Heart right ventricle (tissue), 16 donors: ENCODE measurements at regions not wholly inside any gene's neighbourhood (a gene's known extent, or its start where the extent isn't known, plus 50 kb on each side); places are given as distances from the start of the nearest gene placed in this dataset.

Experiments used
- ATAC-seq, 8 donors: fragments of 200-7000 bp; cut with Tn5 transposase; one replicate each; pipeline ENCODE4 v1.9.1; 2020; ENCODE audit warnings: mild to moderate bottlenecking in 8 of 8, moderate library complexity in 8 of 8, moderate number of reproducible peaks in 1 of 8
- DNase-seq, 2 donors: peaks; one replicate each; pipeline ENCODE4 v3.0.0-alpha.2; 2020
- H3K27ac ChIP-seq, 10 donors: fragments of 200-600 bp; sonication (generic) in 2 of 10; one replicate each; pipeline versions ENCODE4 v1.5.0 to v1.8.0; 2020 to 2022; ENCODE audit warnings: mild to moderate bottlenecking in 3 of 10
- H3K27me3 ChIP-seq, 7 donors: fragments of 200-600 bp; one replicate each; pipeline ENCODE4 v1.8.0; 2021 to 2022; ENCODE audit warnings: mild to moderate bottlenecking in 2 of 7
- H3K36me3 ChIP-seq, 9 donors: fragments of 200-600 bp; sonication (generic) in 1 of 9; one replicate each; pipeline versions ENCODE4 v1.5.0 to v1.8.0; 2020 to 2022; ENCODE audit warnings: mild to moderate bottlenecking in 2 of 9
- H3K4me1 ChIP-seq, 9 donors: fragments of 200-600 bp; sonication (generic) in 1 of 9; one replicate each; pipeline versions ENCODE4 v1.5.0 to v1.8.0; 2020 to 2022; ENCODE audit warnings: mild to moderate bottlenecking in 4 of 9
- H3K4me3 ChIP-seq, 10 donors: fragments of 200-600 bp; sonication (generic) in 2 of 10; one replicate each; pipeline versions ENCODE4 v1.5.0 to v1.8.0; 2020 to 2022; ENCODE audit warnings: mild to moderate bottlenecking in 7 of 10, moderate library complexity in 2 of 10
- H3K9me3 ChIP-seq, 11 donors: fragments of 200-600 bp in 10 of 11; sonication (generic) in 2 of 11; one replicate each; pipeline versions ENCODE4 v1.5.0 to v1.8.0; 2013 to 2022; ENCODE audit warnings: mild to moderate bottlenecking in 2 of 11, control low read depth in 1 of 11, moderate library complexity in 1 of 11
- WGBS, 2 donors: extraction: QIAGEN DNeasy Blood & Tissue Kit; methylation state at CpG; one replicate each; pipeline ENCODE4 v1.1.7; 2013; ENCODE audit warnings: inconsistent platforms in 1 of 2; 5-methylcytosine and 5-hydroxymethylcytosine counted together
- intact Hi-C, 10 donors: fragments of 100-400 bp; cut with DNase I; formaldehyde crosslinking; loops; one replicate each; pipeline versions ENCODE4 v1.11.1 to v1.14.2; 2022
- TF ChIP-seq, protein P1 (sequence below), 9 donors: fragments of 200-600 bp; sonication (generic) in 2 of 9; IDR thresholded peaks; one replicate each; pipeline versions ENCODE4 v1.5.0 to v1.8.0; 2021 to 2022; ENCODE audit warnings: antibody characterized with exemption in 9 of 9, mild to moderate bottlenecking in 5 of 9, moderate library complexity in 1 of 9
- donor health status: Arrhythmogenic right ventricular cardiomyopathy.
- donor health status: ischemic (EF 13 %, LVEDD 7.1; RV severe dilation, severe dysfunction).
- donor health status: healthy with polysubstance abuse.
- donor health status: DM: no; HTN: yes; CAD: no.
- donor health status: DM: no; HTN: no; CAD: no.
- donor health status: ischemic (EF 25% LVEDD 6.9; RV normal size, moderate dysfunction).
- donor health status: ischemic (EF 25% LVEDD 5.7; RV mildly dilated, moderate dysfunction).
- donor health status: healthy.
- donor health status: DM: yes; HTN: yes; CAD: no.
- donor health status: Ischemic cardiomyopathy.
- donor health status: ischemic (EF 35%, LVEDD 5.7; RV mildly dilated, moderate dysfunction).
- donor health status: nonischemic (EF 11% LVEDD 7.7; RV severe dilation, severe dysfunction).
- donor health status: DM: yes; HTN: yes; CAD: no.
- donor health status: PGD.
- donor health status: ischemic (EF 29% LVEDD 5.4; RV normal size, mild dysfunction).
- donor health status: nonischemic (EF 23%, LVEDD 6.1; RV moderate dilation, normal function).

DNA sequence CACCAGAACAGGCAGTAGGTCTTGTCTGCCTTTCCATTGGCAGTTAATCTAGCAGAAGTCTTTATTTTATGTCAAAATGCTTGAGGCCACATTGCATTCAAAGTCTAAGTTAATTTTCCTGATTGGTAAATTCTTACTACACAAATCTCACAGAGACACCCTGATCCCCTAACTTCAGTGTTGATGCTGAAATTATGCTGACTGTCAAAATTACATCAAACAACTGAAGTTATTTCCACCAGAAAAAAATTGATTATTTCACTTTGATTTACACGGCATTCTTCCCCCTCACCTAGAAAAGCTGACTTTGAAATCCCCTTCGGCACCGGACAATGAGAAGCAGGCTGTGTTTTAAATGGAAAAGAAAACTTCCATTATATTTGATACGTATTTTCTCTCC, 99.1 kb downstream of the MAF start:
- no peak for DNase-seq
- Histone ChIP-seq H3K27me3 (peaks cover 0 to 4% (median 0%) of the 10 kb centered on the region in 7 donors), H3K4me3 (no peak overlapping the region), H3K27ac (no peak overlapping the region), H3K4me1 (peaks cover 0 to 14% (median 0%) of the 10 kb centered on the region in 9 donors), H3K9me3 (peaks cover 0 to 11% (median 0%) of the 10 kb centered on the region in 11 donors), H3K36me3 (no peaks in the 10 kb centered on the region)
- ATAC-seq: no peak
- TF ChIP-seq, protein P1, sequence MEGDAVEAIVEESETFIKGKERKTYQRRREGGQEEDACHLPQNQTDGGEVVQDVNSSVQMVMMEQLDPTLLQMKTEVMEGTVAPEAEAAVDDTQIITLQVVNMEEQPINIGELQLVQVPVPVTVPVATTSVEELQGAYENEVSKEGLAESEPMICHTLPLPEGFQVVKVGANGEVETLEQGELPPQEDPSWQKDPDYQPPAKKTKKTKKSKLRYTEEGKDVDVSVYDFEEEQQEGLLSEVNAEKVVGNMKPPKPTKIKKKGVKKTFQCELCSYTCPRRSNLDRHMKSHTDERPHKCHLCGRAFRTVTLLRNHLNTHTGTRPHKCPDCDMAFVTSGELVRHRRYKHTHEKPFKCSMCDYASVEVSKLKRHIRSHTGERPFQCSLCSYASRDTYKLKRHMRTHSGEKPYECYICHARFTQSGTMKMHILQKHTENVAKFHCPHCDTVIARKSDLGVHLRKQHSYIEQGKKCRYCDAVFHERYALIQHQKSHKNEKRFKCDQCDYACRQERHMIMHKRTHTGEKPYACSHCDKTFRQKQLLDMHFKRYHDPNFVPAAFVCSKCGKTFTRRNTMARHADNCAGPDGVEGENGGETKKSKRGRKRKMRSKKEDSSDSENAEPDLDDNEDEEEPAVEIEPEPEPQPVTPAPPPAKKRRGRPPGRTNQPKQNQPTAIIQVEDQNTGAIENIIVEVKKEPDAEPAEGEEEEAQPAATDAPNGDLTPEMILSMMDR (IDR thresholded peaks at IDR 0.05): no peak
- 91 to 93% methylated on average over 4 of the region's 4 CpGs for WGBS, 2 donors
- intact Hi-C loops: no loop called here

DNA sequence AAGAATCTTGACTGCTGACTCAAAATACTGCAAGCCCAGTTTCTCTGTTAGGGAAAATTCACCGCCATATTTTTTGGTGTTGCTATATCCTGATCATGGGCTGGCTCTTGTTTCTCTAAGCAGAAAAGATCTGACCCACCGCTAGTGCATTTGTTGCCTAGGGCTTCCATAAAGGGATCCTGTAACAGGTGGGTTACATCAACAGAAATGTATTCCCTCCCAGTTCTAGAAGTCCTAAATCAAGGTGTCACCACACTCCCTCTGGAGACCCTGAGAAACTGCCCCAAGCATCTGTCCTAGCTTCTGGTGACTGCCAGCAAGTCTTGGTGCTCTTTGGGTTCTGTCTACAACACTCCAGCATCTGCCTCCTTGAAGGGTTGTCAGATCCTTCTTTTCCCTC, 99.7 kb downstream of the MAF start:
- ATAC-seq (no peak), DNase-seq (no peak)
- H3K27me3 ChIP-seq: peaks cover 0 to 4% (median 0%) of the 10 kb centered on the region in 7 donors
- intact Hi-C loops: no loop called here
- peaks cover 0 to 17% (median 0%) of the 10 kb centered on the region in 11 donors for H3K9me3 ChIP-seq
- TF ChIP-seq, protein P1 (IDR thresholded peaks at IDR 0.05): no peak
- no peak overlapping the region for H3K4me3 ChIP-seq
- no peak overlapping the region for H3K27ac ChIP-seq
- peaks cover 0 to 14% (median 0%) of the 10 kb centered on the region in 9 donors for H3K4me1 ChIP-seq
- H3K36me3 ChIP-seq: no peaks in the 10 kb centered on the region
- 98% methylated on average over 2 of the region's 2 CpGs for WGBS, 2 donors

DNA sequence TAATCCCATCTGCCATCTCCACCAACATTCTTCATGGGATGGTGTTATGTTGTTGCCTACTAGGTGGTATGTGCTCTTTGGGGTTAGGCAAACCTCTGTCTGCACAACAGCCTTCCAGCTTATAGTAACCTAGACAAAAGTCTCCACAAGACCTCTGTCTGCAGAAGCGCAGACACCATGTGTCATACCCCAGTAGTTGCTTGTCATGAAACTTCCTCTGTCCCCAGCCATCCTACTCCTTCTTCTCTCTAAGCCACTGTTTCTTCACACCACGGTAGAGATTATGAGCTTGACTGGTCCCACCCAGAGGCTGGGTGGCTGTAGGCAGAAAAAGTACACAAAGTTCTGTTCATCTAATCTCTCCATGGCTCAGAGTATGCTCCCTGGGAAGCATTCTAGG, 100.3 kb downstream of the MAF start:
- WGBS, 2 donors: 86 to 87% methylated on average over 2 of the region's 2 CpGs
- Histone ChIP-seq H3K27ac (no peak overlapping the region), H3K4me1 (peaks cover 0 to 14% (median 0%) of the 10 kb centered on the region in 9 donors), H3K9me3 (peaks cover 0 to 20% (median 0%) of the 10 kb centered on the region in 11 donors), H3K36me3 (no peaks in the 10 kb centered on the region), H3K4me3 (no peak overlapping the region), H3K27me3 (peaks cover 0 to 4% (median 0%) of the 10 kb centered on the region in 7 donors)
- ATAC-seq (no peak), DNase-seq (no peak)
- TF ChIP-seq, protein P1 (IDR thresholded peaks at IDR 0.05): no peak
- intact Hi-C loops: no loop called here

DNA sequence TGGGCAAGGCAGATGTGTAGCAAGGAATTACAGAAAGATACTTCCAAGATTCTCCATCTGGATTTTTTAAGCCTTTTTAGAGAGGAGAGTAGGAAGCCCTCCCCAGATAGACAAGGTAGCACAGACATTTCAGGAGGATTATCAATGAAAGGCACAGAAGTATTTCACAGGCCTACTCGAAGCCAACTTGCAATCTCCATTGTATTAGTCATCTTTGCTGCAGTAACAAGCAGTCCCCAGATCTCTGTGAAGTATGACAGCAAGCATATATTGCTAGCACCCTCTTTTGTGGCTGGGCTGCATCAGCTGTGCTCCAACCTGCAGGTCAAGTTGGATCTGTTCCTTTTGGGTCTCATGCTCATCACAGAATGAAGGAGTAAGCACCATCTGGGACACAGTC, 101.6 kb downstream of the MAF start:
- DNase-seq (no peak), ATAC-seq (no peak)
- H3K4me1 ChIP-seq: peaks cover 0 to 14% (median 0%) of the 10 kb centered on the region in 9 donors
- H3K4me3 ChIP-seq: no peak overlapping the region
- H3K36me3 ChIP-seq: no peaks in the 10 kb centered on the region
- H3K9me3 ChIP-seq: peaks cover 0 to 20% (median 0%) of the 10 kb centered on the region in 11 donors
- peaks cover 0 to 4% (median 0%) of the 10 kb centered on the region in 7 donors for H3K27me3 ChIP-seq
- no peak overlapping the region for H3K27ac ChIP-seq
- TF ChIP-seq, protein P1 (IDR thresholded peaks at IDR 0.05): no peak
- intact Hi-C loops: no loop called here
- 55 to 75% methylated on average over 1 of the region's 1 CpG for WGBS, 2 donors
